HL-60 (cell line): ENCODE measurements at regions not wholly inside any gene's neighbourhood (a gene's known extent, or its start where the extent isn't known, plus 50 kb on each side); places are given as distances from the start of the nearest gene placed in this dataset.
"Not testable (repeated sequence)": the region's sequence is repeated elsewhere in the genome, so short reads cannot be mapped to it uniquely, and the experiment has no call there.

Experiments
- CTCF ChIP-seq: IDR thresholded peaks from one replicate; pipeline ENCODE4 v1.5.1; 2011; ENCODE audit warnings: low read length, control low read depth, inconsistent platforms; ENCODE audit not compliant: insufficient read depth
- GABPA ChIP-seq: IDR thresholded peaks from 2 replicates; pipeline ENCODE4 v1.6.1; 2012; ENCODE audit warnings: low read depth
- POLR2AphosphoS5 ChIP-seq: IDR thresholded peaks from 2 replicates; pipeline ENCODE4 v1.6.1; 2012; ENCODE audit warnings: low read depth
- REST ChIP-seq: IDR thresholded peaks from 2 replicates; pipeline ENCODE4 v1.6.1; 2012; ENCODE audit warnings: low read depth; ENCODE audit not compliant: insufficient replicate concordance
- SPI1 ChIP-seq: IDR thresholded peaks from 2 replicates; pipeline ENCODE4 v1.6.1; 2012; ENCODE audit warnings: low read depth, mild to moderate bottlenecking, borderline replicate concordance

GRCh38 chr3:26244586-26244985 is 378.0 kb upstream of the LRRC3B start:
- TF ChIP-seq CTCF, POLR2AphosphoS5, REST, GABPA, SPI1: not testable (repeated sequence)
